GM23248 (cell line): ENCODE measurements at regions not wholly inside any gene's neighbourhood (a gene's known extent, or its start where the extent isn't known, plus 50 kb on each side); places are given as distances from the start of the nearest gene placed in this dataset.

Experiments used
- DNase-seq: peaks from one replicate; pipeline ENCODE4 v3.0.0-alpha.2; 2015
- H2AFZ ChIP-seq: fragments of 200-600 bp; sonication (generic); 2 replicates; pipeline ENCODE4 v1.6.1; 2016; ENCODE audit warnings: antibody characterized with exemption
- H3F3A ChIP-seq: fragments of 200-600 bp; sonication (generic); 2 replicates; pipeline ENCODE4 v1.6.1; 2016; ENCODE audit warnings: mild to moderate bottlenecking, antibody characterized with exemption, mixed run types; ENCODE audit not compliant: insufficient read depth
- H3K27ac ChIP-seq: fragments of 200-600 bp; sonication (generic); 2 replicates; pipeline ENCODE4 v1.5.1; 2016; ENCODE audit warnings: mild to moderate bottlenecking
- H3K27me3 ChIP-seq: fragments of 200-600 bp; sonication (generic); replicated peaks from 2 replicates; pipeline ENCODE4 v1.6.1; 2016; ENCODE audit warnings: mild to moderate bottlenecking; ENCODE audit not compliant: insufficient read depth
- H3K36me3 ChIP-seq: fragments of 200-600 bp; sonication (generic); 2 replicates; pipeline ENCODE4 v1.6.1; 2016; ENCODE audit warnings: low read depth, mild to moderate bottlenecking
- H3K4me1 ChIP-seq: fragments of 200-600 bp; sonication (generic); 2 replicates; pipeline ENCODE4 v1.6.1; 2016; ENCODE audit warnings: mild to moderate bottlenecking; ENCODE audit not compliant: insufficient read depth
- H3K4me2 ChIP-seq: fragments of 200-600 bp; sonication (generic); one replicate; pipeline ENCODE4 v1.6.1; 2016; ENCODE audit warnings: mild to moderate bottlenecking; ENCODE audit not compliant: unreplicated experiment
- H3K4me3 ChIP-seq: fragments of 200-600 bp; sonication (generic); 2 replicates; pipeline ENCODE4 v1.5.1; 2016; ENCODE audit warnings: mild to moderate bottlenecking
- H3K79me2 ChIP-seq: fragments of 200-600 bp; sonication (generic); 2 replicates; pipeline ENCODE4 v1.6.1; 2016; ENCODE audit warnings: mild to moderate bottlenecking; ENCODE audit not compliant: insufficient read depth
- H3K9ac ChIP-seq: fragments of 200-600 bp; sonication (generic); 2 replicates; pipeline ENCODE4 v1.6.1; 2016; ENCODE audit warnings: mild to moderate bottlenecking
- H3K9me2 ChIP-seq: fragments of 200-600 bp; sonication (generic); 2 replicates; pipeline ENCODE4 v1.6.1; 2016; ENCODE audit warnings: mixed run types, mild to moderate bottlenecking, moderate library complexity; ENCODE audit not compliant: insufficient read depth
- H3K9me3 ChIP-seq: fragments of 200-600 bp; sonication (generic); one replicate; pipeline ENCODE4 v1.6.1; 2017; ENCODE audit warnings: low read depth
- H4K20me1 ChIP-seq: fragments of 200-600 bp; sonication (generic); 2 replicates; pipeline ENCODE4 v1.6.0; 2016; ENCODE audit not compliant: insufficient read depth
- EZH2 ChIP-seq: fragments of 200-600 bp; sonication (generic); IDR thresholded peaks from 2 replicates; pipeline ENCODE4 v1.6.1; 2018; ENCODE audit warnings: antibody characterized with exemption, mild to moderate bottlenecking; ENCODE audit not compliant: insufficient read depth, poor library complexity, severe bottlenecking
- EZH2phosphoT487 ChIP-seq: fragments of 200-600 bp; sonication (generic); IDR thresholded peaks from 2 replicates; pipeline ENCODE4 v1.6.1; 2018; ENCODE audit warnings: antibody characterized with exemption, moderate library complexity, mild to moderate bottlenecking, low read depth; ENCODE audit not compliant: insufficient read depth
- WGBS, 2 experiments: methylation state at CpG; one replicate each; pipeline ENCODE4 v1.1.6; 2015 to 2017; ENCODE audit warnings: low lambda C conversion rate in 2 of 2, low coverage in 1 of 2; ENCODE audit errors: missing lambda C conversion rate in 2 of 2; 5-methylcytosine and 5-hydroxymethylcytosine counted together
- in situ Hi-C: fragments of 300-500 bp; cut with MboI; formaldehyde crosslinking; loops from 2 replicates; pipeline ENCODE4 v1.15.0; 2020

GRCh38 chr13:64937302-64937701 lies 2292.8 kb downstream of the PCDH9 start:
- in situ Hi-C loops = no loop called here
- Histone ChIP-seq H3K9me2 (no peaks in the 10 kb centered on the region), H3K27ac (no peak overlapping the region), H3K4me1 (no peaks in the 10 kb centered on the region), H3F3A (no peaks in the 10 kb centered on the region), H2AFZ (no peak overlapping the region), H3K9me3 (no peaks in the 10 kb centered on the region), H3K9ac (no peak overlapping the region), H3K4me3 (no peak overlapping the region), H3K36me3 (no peaks in the 10 kb centered on the region), H3K79me2 (no peaks in the 10 kb centered on the region), H3K4me2 (no peak overlapping the region), H4K20me1 (no peaks in the 10 kb centered on the region), H3K27me3 (no peaks in the 10 kb centered on the region)
- WGBS, 2 experiments = 30 to 41% methylated on average over 1 of the region's 1 CpG
- DNase-seq = no peak
- no peak for TF ChIP-seq EZH2phosphoT487

- Histone ChIP-seq H3K4me2 (no peak overlapping the region), H3K9ac (no peak overlapping the region), H3K27ac (no peak overlapping the region), H3K79me2 (no peaks in the 10 kb centered on the region), H3K4me3 (no peak overlapping the region), H3K9me3 (no peaks in the 10 kb centered on the region), H3K27me3 (no peaks in the 10 kb centered on the region), H4K20me1 (no peaks in the 10 kb centered on the region), H3F3A (no peaks in the 10 kb centered on the region), H3K36me3 (no peaks in the 10 kb centered on the region), H3K4me1 (no peaks in the 10 kb centered on the region), H2AFZ (no peak overlapping the region), H3K9me2 (no peaks in the 10 kb centered on the region)
- no peak for TF ChIP-seq EZH2phosphoT487
- TF ChIP-seq EZH2 = no peak
- in situ Hi-C loops = no loop called here
- DNase-seq = no peak
- WGBS, 2 experiments = 7 to 17% methylated on average over 2 of the region's 2 CpGs
Measured at GRCh38 chr13:64936879-64937278, 2293.3 kb downstream of the PCDH9 start.

- TF ChIP-seq EZH2 = no peak
- no peak for TF ChIP-seq EZH2phosphoT487
- Histone ChIP-seq H3K27me3 (no peaks in the 10 kb centered on the region), H3K36me3 (no peaks in the 10 kb centered on the region), H3K9me2 (no peaks in the 10 kb centered on the region), H3K4me1 (no peaks in the 10 kb centered on the region), H3K27ac (no peak overlapping the region), H3K9ac (no peak overlapping the region), H3K4me2 (no peak overlapping the region), H3F3A (no peaks in the 10 kb centered on the region), H4K20me1 (no peaks in the 10 kb centered on the region), H2AFZ (no peak overlapping the region), H3K79me2 (no peaks in the 10 kb centered on the region), H3K4me3 (no peak overlapping the region), H3K9me3 (no peaks in the 10 kb centered on the region)
- DNase-seq = no peak
- in situ Hi-C loops = no loop called here
Measured at GRCh38 chr13:64935441-64935840, 2294.7 kb downstream of the PCDH9 start.

DNA sequence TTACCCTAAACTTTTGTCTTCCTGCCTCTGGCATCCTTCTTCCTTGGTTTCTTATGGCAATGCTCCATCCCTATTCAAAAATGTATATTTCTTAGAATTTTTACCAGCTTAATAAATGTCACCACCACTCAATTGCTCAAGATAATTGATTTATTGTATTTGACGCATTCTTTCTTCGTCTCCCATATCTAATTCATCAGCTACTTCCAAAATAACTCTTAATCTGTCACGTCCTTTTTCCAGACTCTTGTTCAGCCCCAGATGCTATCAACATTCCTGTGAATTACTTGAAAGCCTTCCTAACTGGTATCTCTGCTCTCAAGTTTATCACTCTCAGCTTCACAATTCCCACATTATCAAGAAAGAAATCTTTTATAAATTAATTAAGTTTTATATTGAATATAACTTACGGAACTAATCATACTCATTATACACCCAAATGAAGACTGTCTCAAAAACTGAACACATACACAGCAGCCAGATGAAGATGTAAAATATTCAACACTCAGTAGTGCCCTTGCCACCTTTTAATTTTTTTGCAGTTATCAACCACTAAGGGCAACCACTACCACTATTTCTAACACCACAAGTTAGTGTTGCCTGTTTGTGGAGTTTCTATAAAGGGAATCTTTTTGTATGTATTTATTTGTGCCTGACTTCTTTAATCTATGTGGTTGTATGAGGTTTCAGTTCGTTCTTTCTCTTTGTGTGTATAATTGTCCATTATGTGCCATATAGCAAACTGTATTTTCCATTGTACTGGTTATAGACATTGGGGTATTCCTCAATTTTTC lies 2295.4 kb downstream of the PCDH9 start:
- H3K79me2 ChIP-seq = no peaks in the 10 kb centered on the region
- WGBS, 2 experiments = 31 to 43% methylated on average over 5 of the region's 5 CpGs
- H3K9me3 ChIP-seq = no peaks in the 10 kb centered on the region
- TF ChIP-seq EZH2 = no peak
- no peak for TF ChIP-seq EZH2phosphoT487
- H3K36me3 ChIP-seq = no peaks in the 10 kb centered on the region
- no peak overlapping the region for H2AFZ ChIP-seq
- H4K20me1 ChIP-seq = no peaks in the 10 kb centered on the region
- no peak overlapping the region for H3K4me2 ChIP-seq
- H3K9me2 ChIP-seq = no peaks in the 10 kb centered on the region
- H3F3A ChIP-seq = no peaks in the 10 kb centered on the region
- no peak overlapping the region for H3K4me3 ChIP-seq
- H3K27me3 ChIP-seq = no peaks in the 10 kb centered on the region
- no peaks in the 10 kb centered on the region for H3K4me1 ChIP-seq
- H3K27ac ChIP-seq = no peak overlapping the region
- DNase-seq = no peak
- in situ Hi-C loops = no loop called here
- H3K9ac ChIP-seq = no peak overlapping the region

DNA sequence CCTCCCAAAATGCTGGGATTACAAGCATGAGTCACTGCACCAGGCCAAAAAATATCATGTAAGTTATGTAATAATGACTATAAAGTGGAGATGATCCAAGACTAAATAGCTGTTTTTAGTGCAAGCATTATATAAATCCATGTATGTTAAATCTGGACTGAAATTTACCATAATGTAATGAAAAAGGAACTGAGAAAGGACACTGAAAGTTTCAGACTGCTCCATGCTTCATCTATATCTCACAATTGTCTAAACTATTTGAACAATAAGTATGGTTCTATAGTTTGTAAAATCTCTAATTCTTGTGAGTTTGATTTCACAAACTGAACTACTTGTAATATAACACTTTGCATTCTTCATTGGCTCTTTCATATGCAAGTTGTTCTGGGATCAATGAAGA lies 2299.5 kb downstream of the PCDH9 start:
- TF ChIP-seq EZH2 = no peak
- no peak for TF ChIP-seq EZH2phosphoT487
- H3K27ac ChIP-seq = no peak overlapping the region
- H2AFZ ChIP-seq = no peak overlapping the region
- H3K9ac ChIP-seq = no peak overlapping the region
- H3K4me1 ChIP-seq = peaks cover 13% of the 10 kb centered on the region; the same call in 1 of the 2 replicates
- no peaks in the 10 kb centered on the region for H3K79me2 ChIP-seq
- peaks cover 5% of the 10 kb centered on the region; the same call in 1 of the 2 replicates for H3F3A ChIP-seq
- H3K9me3 ChIP-seq = no peaks in the 10 kb centered on the region
- no peak overlapping the region for H3K4me3 ChIP-seq
- H3K9me2 ChIP-seq = no peaks in the 10 kb centered on the region
- H3K27me3 ChIP-seq = no peaks in the 10 kb centered on the region
- H3K4me2 ChIP-seq = no peak overlapping the region
- H3K36me3 ChIP-seq = no peaks in the 10 kb centered on the region
- in situ Hi-C loops = no loop called here
- DNase-seq = no peak
- no peaks in the 10 kb centered on the region for H4K20me1 ChIP-seq
